Renal pelvis (tissue), 1 donor: ENCODE measurements at regions not wholly inside any gene's neighbourhood (a gene's known extent, or its start where the extent isn't known, plus 50 kb on each side); places are given as distances from the start of the nearest gene placed in this dataset.
A peak's percentile ranks its signal among the peaks of the same experiment; 100 is the strongest.

ENCODE experiments used
- DNase-seq: peaks from one replicate; pipeline ENCODE4 v3.0.0-alpha.2; 2013

DNA sequence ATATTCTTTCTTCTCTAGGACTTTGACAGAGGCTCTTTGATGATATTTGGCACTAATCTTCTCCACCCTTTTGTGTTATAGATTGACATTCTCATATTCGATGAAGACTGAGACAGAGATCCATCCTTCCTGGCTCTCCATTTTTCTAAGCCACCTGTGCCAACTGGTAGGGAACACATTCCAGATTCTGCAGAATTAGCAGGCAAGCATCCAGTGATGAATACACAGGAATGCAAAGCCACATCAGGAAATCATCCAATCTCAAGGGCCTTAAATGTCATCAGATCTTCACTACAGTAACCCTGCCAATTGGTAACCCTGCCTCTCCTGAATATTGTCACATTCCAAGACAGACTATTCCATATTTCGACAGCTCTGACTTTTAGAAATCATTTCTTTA lies 718.4 kb upstream of the API5 start:
- DNase-seq: no peak

DNA sequence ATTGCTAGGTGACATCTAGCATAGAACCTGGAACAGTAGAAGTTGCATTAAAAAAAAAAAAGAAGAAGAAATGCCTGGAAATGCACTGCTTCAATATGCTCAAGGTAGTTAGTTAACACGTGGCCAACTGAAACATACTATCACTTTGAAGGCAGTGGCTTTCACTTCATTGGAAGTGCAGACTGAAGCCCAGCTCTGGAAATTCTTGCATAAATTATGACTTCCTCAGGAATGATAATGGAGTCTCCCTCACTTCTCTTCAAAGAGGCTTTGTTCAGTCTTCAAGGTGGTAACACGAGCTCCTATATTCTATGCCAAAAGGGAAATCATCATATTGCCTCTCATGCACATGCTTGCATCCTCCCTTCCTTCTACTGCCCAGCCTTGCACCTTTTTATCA lies 715.9 kb upstream of the API5 start:
- no peak for DNase-seq

GRCh38 chr11:42596576-42597145 lies 715.1 kb upstream of the API5 start:
- DNase-seq: peak; percentile 14

GRCh38 chr11:42598341-42598740 lies 713.5 kb upstream of the API5 start:
- DNase-seq: no peak

DNA sequence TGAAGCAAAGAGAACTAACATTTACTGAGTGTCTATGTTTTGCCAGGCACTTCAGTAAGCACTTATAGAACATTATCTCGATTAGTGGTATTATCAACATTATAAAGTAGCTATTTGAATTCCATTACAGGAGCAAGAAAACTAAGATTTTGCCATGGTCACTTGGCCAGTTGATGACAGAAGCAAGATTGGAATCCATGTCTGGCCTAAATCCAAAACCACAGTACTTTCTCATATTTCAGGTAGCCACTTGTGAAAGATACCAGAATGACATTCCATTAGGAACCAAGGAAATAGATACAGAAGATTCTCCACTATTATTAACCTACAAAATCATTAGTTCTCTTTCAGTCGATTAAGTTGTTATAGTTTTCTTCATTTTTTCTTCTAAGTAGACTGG lies 691.0 kb upstream of the API5 start:
- no peak for DNase-seq

DNA sequence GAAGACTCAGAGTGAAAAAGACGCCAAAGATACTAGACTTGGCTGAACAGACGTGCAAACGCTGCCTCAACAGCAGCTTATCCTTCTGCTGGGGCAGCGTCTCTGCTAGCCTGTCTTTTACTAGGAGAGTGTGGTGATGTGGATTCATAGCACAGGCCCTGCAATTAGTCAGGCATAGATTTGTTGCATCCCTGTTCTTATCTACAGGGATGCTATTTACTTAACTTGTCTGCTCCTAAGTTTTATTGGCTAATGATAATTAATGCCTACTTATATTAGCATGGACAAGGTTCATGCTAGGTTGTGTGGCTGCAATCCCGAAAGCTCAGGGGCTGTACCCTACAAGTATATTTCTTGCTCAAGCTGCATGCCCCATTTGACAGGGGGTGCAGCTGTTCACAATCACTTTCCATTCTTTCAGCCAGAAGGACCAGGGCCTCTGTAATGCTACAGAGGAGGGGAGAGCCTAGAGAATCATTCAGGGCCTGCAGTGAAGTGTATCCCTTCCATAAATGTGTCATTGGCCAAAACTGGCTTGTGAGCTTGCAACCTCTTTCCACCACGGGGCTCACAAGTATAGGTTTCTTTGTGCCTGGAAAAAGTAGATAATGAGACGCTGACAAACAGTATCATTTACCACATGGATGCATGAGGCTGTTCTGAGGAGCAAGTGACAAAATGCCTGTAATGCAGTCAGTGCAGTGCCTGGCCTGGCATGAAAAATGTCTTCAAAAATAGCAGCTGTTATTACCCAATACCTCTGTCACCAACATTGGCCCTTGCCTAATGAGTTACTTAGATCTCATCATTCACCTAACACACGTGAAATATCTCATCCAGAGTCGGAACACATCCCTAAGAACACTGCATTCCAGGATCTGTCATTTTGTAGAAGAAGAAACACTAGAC lies 685.8 kb upstream of the API5 start:
- DNase-seq: peak; percentile 62

DNA sequence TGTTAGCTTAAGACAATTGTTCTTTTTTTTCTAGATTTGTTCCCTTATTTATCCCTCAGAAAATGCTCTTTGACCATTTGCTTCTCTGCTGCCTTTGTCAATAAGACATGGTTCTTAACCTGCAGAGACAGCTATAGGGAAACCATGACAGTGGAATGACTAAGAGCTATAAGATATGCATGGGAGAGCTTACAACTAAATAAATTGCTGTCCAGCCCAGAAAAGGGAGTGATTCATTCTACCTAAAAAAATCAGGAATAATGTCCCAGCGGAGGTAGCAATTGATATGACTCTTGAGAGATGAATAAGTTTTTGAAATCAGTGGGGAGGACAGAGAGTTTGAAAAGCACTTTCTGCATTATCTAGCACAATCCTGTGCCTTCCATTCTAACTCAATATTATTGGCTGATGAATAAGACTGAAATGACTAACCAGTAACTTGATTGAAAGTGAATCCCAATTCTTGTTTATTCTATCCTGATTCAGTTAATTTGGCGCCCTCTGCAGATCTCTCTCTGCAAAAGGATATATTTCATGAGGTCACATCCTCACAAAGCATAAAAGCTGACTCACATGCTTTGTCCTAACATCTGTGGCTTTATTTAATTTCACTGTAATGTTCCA lies 680.5 kb upstream of the API5 start:
- DNase-seq: no peak

- DNase-seq: no peak
Observed at GRCh38 chr11:42646959-42647358, 664.8 kb upstream of the API5 start.

- DNase-seq: no peak
Observed at GRCh38 chr11:42647993-42648392, 663.8 kb upstream of the API5 start.

- DNase-seq: no peak
Observed at GRCh38 chr11:42651621-42652020, 660.2 kb upstream of the API5 start.

- no peak for DNase-seq
Observed at GRCh38 chr11:42657169-42657568, 654.6 kb upstream of the API5 start.

DNA sequence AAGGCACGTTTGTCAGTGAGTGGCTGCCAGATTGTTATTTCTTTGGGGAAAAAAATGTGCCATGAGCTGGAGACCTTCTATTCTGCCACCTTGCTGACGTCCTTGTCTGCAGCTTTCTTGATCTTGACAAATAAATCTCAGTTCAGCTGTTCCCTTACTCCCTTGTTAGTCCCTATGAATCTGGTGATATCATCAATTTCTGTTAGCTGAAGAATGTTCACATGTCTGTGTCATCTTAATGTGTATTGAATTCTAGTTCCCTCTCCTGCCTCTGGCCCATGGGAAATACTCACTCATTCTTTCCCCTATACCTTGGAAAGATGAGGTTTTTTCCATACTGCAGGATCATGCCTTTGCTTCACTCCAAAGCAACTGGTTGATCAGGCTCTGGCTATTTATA lies 649.9 kb upstream of the API5 start:
- DNase-seq: no peak

DNA sequence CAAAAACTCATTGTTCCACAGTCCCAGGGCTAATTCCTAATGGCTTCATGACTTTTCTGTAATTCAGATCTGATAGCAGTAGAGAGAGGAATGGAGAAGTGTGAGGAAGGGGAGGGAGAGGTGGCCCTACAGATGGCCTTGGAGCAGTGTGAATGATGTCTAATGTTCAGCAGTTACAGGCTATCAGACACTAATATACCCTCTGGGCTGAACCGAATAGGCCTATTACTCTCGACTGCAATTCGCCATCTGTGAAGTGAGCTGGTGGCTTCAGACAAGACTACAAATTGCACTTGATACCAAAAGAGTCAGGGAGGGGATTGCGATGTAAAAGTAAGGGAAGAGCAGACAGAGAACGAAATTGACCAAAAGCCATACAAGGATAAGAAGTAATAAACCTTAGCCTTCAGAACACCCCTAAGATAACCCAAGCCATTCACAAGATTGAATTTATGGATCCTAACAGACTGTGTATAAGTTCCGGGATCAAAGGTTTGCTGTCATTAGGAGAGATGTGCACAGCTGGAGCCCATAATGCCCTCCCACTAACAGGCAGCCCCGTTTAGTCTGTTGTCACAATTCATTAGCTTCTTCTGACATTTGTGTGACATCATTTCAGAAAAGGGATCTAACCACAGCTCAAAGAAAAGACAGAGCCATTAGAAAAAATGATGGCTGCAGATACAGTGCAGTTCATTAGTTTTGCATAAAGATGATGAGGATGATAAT lies 642.4 kb upstream of the API5 start:
- DNase-seq: no peak

DNA sequence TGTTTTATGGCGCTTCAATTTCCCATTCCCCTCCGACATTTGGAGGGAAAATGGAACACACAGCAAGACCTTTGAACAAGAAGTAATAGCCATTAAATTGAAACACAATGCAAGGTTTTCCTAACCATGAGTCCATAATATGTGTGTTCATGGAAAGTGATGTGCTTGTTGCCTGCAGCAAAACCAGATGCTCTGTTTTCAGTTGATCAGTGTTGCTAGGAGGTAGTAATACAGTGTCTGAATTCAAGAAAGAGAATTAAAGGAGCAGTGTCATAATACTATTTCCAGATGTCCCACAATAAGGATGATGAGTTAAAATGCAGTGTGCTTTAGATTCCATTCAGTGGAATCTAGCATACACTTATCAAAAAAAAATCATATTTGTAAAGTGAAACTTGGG lies 637.4 kb upstream of the API5 start:
- no peak for DNase-seq

GRCh38 chr11:42707541-42707940 lies 604.3 kb upstream of the API5 start:
- no peak for DNase-seq

DNA sequence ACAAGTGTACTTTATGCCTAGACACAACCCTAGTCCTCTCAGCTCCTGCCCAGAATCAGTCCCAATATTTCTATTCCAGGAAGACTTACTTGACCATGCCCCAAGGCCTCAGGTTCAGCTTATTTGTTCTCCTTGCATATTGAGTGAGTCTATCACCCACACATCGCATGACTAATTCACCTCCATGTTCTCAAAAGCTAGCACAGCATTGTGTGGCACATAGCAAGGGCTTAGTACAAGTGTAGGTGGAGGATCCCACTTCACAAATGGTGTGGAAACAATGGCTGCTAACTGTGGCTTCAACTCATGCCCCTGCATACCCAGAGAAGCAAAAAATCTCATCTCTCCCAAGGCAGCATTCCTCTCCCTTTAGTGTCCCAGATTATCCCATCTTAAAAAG lies 602.6 kb upstream of the API5 start:
- DNase-seq: no peak

- DNase-seq: no peak
Observed at GRCh38 chr11:42713279-42713678, 598.5 kb upstream of the API5 start.

DNA sequence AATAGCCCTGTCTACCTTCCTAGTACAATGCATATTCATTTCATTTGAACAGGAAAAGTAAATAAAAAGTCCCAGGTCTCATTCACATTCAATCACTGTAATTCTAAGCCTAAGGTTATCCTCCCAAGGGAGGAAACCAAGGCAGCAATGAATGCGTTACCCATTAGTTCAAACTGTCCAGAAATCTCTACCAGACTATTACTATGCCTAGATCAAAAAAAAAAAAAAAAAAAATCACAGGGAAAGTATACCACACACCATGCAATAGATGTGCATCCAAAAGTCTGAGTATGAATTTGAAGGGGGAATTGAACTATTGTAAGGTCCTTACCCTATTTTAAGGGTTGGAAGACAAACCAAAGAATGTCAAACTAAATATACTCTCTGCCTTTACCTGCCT lies 598.0 kb upstream of the API5 start:
- no peak for DNase-seq

DNA sequence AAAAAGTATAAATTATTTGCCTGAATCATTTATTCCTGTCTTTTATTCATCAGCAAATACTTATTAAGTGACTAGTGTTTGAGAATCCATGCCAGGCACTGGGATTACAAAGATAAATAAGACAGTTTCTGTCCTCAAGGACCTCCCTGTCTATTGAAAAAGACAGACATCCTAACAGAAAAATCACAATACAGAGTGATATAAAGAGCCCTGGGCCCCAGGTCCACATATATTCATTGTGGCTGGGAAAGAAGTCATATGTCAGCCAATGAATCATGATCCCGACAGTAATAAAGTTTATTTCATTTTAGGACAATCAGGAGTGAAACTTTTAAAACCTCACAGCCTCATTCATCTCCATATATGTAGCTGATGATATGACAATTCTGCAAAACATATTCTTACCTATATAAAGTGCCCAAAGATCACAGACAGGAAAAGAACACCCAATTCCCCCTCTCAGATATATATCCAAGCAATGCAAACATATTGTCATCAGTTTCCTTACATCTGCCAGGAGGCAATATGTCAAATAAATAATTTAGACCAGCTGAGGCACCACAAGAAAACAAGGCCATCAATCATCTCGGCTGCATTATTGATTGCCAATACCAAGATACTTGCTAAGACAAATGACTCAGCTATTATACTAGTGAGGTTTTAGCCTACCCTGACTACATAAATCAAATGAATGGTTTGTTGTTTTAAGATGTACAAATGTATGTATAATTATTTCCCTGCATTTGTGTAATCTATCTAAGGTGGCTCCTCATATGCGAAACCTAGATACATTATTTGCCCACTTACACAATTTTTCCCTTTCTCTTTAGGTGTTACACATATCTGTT lies 590.9 kb upstream of the API5 start:
- DNase-seq: no peak

GRCh38 chr11:42727879-42728278 lies 583.9 kb upstream of the API5 start:
- DNase-seq: no peak

GRCh38 chr11:42762348-42762747 lies 549.4 kb upstream of the API5 start:
- no peak for DNase-seq

DNA sequence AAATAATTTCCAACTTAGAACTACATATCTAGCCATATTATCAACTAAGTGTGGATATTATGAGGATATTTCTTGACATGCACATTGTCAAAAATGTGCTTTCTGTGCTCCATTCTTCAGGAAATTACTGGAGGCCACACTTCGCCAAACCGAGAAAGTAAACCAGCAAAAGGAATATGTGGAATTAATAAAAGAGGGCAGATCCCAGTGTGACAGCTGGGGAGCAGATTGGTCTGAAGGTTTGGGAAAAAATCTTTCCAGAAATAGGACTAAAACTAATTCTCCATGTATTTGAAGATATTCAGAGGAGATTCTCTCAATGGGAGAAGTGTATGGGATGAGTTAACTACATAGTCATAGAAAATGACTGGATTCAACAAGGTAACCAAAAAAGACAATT lies 546.9 kb upstream of the API5 start:
- no peak for DNase-seq
